Pancreas (tissue), 10 donors: ENCODE measurements at regions not wholly inside any gene's neighbourhood (a gene's known extent, or its start where the extent isn't known, plus 50 kb on each side); places are given as distances from the start of the nearest gene placed in this dataset.

Source experiments
- ATAC-seq, 4 donors: fragments of 200-7000 bp; cut with Tn5 transposase; one replicate each; pipeline versions ENCODE4 v1.8.0 to v1.9.1; 2020; ENCODE audit warnings: mild to moderate bottlenecking in 4 of 4, moderate library complexity in 4 of 4
- DNase-seq, 6 donors: peaks; one replicate each; pipeline ENCODE4 v3.0.0-alpha.2; 2020
- FAIRE-seq: peaks from 2 replicates; lab custom pipeline; 2012; peaks lifted over from hg19 to GRCh38; lab: Jason Lieb, UNC
- H3K27ac ChIP-seq, 4 donors: fragments of 200-600 bp; sonication (generic); 1 replicate in 3 of 4; 2 replicates in 1 of 4; pipeline versions ENCODE4 v1.5.0 to v1.8.0; 2020
- H3K27me3 ChIP-seq, 4 donors: fragments of 200-600 bp; one replicate each; pipeline ENCODE4 v1.8.0; 2021
- H3K36me3 ChIP-seq, 3 donors: fragments of 200-600 bp; sonication (generic) in 1 of 3; one replicate each; pipeline versions ENCODE4 v1.5.0 to v1.8.0; 2020 to 2021
- H3K4me1 ChIP-seq, 3 donors: fragments of 200-600 bp; one replicate each; pipeline ENCODE4 v1.8.0; 2021
- H3K4me3 ChIP-seq, 4 donors: fragments of 200-600 bp; sonication (generic) in 2 of 4; one replicate each; pipeline versions ENCODE4 v1.5.0 to v1.8.0; 2020 to 2021
- H3K9me3 ChIP-seq, 4 donors: fragments of 200-600 bp; one replicate each; pipeline ENCODE4 v1.8.0; 2021
- WGBS, 2 donors: extraction: QIAGEN DNeasy Blood & Tissue Kit; methylation state at CpG; one replicate each; pipeline ENCODE4 v1.1.7; 2013; 5-methylcytosine and 5-hydroxymethylcytosine counted together
- intact Hi-C, 3 donors: fragments of 100-400 bp; cut with DNase I; formaldehyde crosslinking; loops; one replicate each; pipeline versions ENCODE4 v1.11.1 to v1.14.2; 2022
- TF ChIP-seq, protein P1 (sequence below), 4 donors: fragments of 200-600 bp; sonication (generic) in 3 of 4; IDR thresholded peaks; one replicate each; pipeline versions ENCODE4 v1.5.0 to v1.8.0; 2021; ENCODE audit warnings: antibody characterized with exemption in 4 of 4
- donor health status: healthy with polysubstance abuse.
- donor health status: DM: no; HTN: no; CAD: no; lungs with moderate emphysema.
- donor health status: DM: no; HTN: no; CAD: no.
- donor health status: control.
- donor health status: control.
- donor health status: Bipolar disorder and iron deficiency.
- donor health status: DM: yes; HTN: yes; CAD: no.
- donor health status: DM: no; HTN: no; CAD: no.
- donor health status: DM: no; HTN: no; CAD: no.
- donor health status: DM: yes; HTN: yes; CAD: no.

- no peaks in the 10 kb centered on the region for H3K36me3 ChIP-seq
- H3K9me3 ChIP-seq: no peaks in the 10 kb centered on the region
- TF ChIP-seq, protein P1, sequence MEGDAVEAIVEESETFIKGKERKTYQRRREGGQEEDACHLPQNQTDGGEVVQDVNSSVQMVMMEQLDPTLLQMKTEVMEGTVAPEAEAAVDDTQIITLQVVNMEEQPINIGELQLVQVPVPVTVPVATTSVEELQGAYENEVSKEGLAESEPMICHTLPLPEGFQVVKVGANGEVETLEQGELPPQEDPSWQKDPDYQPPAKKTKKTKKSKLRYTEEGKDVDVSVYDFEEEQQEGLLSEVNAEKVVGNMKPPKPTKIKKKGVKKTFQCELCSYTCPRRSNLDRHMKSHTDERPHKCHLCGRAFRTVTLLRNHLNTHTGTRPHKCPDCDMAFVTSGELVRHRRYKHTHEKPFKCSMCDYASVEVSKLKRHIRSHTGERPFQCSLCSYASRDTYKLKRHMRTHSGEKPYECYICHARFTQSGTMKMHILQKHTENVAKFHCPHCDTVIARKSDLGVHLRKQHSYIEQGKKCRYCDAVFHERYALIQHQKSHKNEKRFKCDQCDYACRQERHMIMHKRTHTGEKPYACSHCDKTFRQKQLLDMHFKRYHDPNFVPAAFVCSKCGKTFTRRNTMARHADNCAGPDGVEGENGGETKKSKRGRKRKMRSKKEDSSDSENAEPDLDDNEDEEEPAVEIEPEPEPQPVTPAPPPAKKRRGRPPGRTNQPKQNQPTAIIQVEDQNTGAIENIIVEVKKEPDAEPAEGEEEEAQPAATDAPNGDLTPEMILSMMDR (IDR thresholded peaks at IDR 0.05): no peak
- no peak for DNase-seq
- 41 to 49% methylated on average over 4 of the region's 4 CpGs for WGBS, 2 donors
- H3K27me3 ChIP-seq: no peaks in the 10 kb centered on the region
- peak; percentile 27 to 62 (median 51) for ATAC-seq
- no peak for FAIRE-seq
- no peak overlapping the region for H3K4me3 ChIP-seq
- H3K27ac ChIP-seq: no peak overlapping the region
- intact Hi-C loops: no loop called here
- H3K4me1 ChIP-seq: no peaks in the 10 kb centered on the region
Measured at GRCh38 chr5:145697251-145697990, 137.7 kb downstream of the PRELID2 start.

DNA sequence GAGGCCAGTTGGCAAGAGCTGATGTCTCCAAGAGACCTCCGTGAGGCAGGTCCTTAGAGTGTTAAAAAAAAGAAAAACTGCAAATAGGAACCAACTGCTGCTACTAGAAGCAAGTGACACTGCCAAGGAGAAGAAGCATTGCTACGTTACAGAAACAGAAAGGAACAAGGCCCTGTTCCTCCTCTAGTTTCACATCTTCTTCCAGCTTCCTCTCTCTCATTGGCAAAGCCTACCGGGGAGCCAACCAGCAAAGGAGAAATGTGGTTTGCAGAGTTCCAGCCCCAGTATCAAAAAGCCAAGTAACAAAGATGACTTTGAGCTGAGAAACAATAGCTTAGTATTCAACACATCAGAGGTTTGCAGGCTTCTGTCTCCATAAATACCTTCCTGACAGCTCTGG is 145.9 kb downstream of the PRELID2 start:
- DNase-seq: no peak
- Histone ChIP-seq H3K27ac (no peak overlapping the region), H3K36me3 (no peaks in the 10 kb centered on the region), H3K27me3 (no peaks in the 10 kb centered on the region), H3K4me3 (no peak overlapping the region), H3K4me1 (no peaks in the 10 kb centered on the region), H3K9me3 (no peaks in the 10 kb centered on the region)
- WGBS, 2 donors: 77 to 85% methylated on average over 3 of the region's 3 CpGs
- intact Hi-C loops: loop anchor here in 2 of 3 donors (10.0 kb wide), 2 partner anchors 126 to 366 kb away; no protein-coding TSS in a partner anchor
- TF ChIP-seq, protein P1 (IDR thresholded peaks at IDR 0.05): no peak
- ATAC-seq: peak in 2 of 4 donors; percentile 55 to 76
- no peak for FAIRE-seq

- DNase-seq (no peak), ATAC-seq (no peak), FAIRE-seq (no peak)
- no peak overlapping the region for H3K4me3 ChIP-seq
- H3K27me3 ChIP-seq: no peaks in the 10 kb centered on the region
- TF ChIP-seq, protein P1 (IDR thresholded peaks at IDR 0.05): no peak
- H3K9me3 ChIP-seq: no peaks in the 10 kb centered on the region
- 88 to 92% methylated on average over 4 of the region's 4 CpGs for WGBS, 2 donors
- intact Hi-C loops: loop anchor here in 2 of 3 donors (10.0 kb wide), 2 partner anchors 127 to 367 kb away; no protein-coding TSS in a partner anchor
- H3K4me1 ChIP-seq: no peaks in the 10 kb centered on the region
- H3K36me3 ChIP-seq: no peaks in the 10 kb centered on the region
- no peak overlapping the region for H3K27ac ChIP-seq
Measured at GRCh38 chr5:145687943-145688342, 147.2 kb downstream of the PRELID2 start.

GRCh38 chr5:145685417-145685816 is 149.7 kb downstream of the PRELID2 start:
- DNase-seq: no peak
- H3K27me3 ChIP-seq: no peaks in the 10 kb centered on the region
- TF ChIP-seq, protein P1 (IDR thresholded peaks at IDR 0.05): no peak
- H3K4me3 ChIP-seq: no peak overlapping the region
- ATAC-seq: no peak
- 100% methylated on average over 1 of the region's 1 CpG for WGBS, 2 donors
- no peaks in the 10 kb centered on the region for H3K9me3 ChIP-seq
- intact Hi-C loops: loop anchor here in 2 of 3 donors (10.0 kb wide), 2 partner anchors 129 to 369 kb away; no protein-coding TSS in a partner anchor
- H3K4me1 ChIP-seq: peaks cover 0 to 4% (median 0%) of the 10 kb centered on the region in 3 donors
- H3K27ac ChIP-seq: no peak overlapping the region
- FAIRE-seq: no peak
- H3K36me3 ChIP-seq: no peaks in the 10 kb centered on the region

DNA sequence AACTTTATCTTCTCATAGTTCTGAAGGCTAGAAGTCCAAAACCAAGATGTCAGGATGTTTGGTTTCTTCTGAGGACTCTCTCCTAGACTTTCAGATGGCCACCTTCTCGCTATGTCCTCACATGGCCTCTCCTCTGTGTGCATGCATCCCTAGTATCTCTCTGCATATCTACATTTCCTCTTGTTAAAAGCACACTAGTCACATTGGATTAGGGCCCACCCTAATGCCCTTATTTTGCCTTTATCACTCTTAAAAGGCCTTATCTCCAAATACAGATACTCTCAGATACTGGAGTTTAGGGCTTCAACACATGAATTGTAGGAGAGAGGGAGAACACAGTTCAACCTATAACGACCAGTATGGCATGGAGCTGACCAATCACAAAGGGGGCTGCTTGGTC is 151.7 kb downstream of the PRELID2 start:
- FAIRE-seq (no peak), DNase-seq (no peak), ATAC-seq (no peak)
- H3K27ac ChIP-seq: no peak overlapping the region
- H3K36me3 ChIP-seq: no peaks in the 10 kb centered on the region
- no peaks in the 10 kb centered on the region for H3K27me3 ChIP-seq
- WGBS, 2 donors: 93 to 94% methylated on average over 2 of the region's 2 CpGs
- no peaks in the 10 kb centered on the region for H3K9me3 ChIP-seq
- TF ChIP-seq, protein P1 (IDR thresholded peaks at IDR 0.05): no peak
- intact Hi-C loops: loop anchor here in 2 of 3 donors (5.0 to 10.0 kb wide), 3 partner anchors 131 to 371 kb away; no protein-coding TSS in a partner anchor
- no peak overlapping the region for H3K4me3 ChIP-seq
- peaks cover 0 to 4% (median 0%) of the 10 kb centered on the region in 3 donors for H3K4me1 ChIP-seq
